Vagina (tissue), 2 donors: ENCODE measurements at regions not wholly inside any gene's neighbourhood (a gene's known extent, or its start where the extent isn't known, plus 50 kb on each side); places are given as distances from the start of the nearest gene placed in this dataset.

Experiments used
- POLR2A ChIP-seq, 2 donors: fragments of 450-650 bp; IDR thresholded peaks; one replicate each; pipeline ENCODE4 v1.6.1; 2017; ENCODE audit warnings: antibody characterized with exemption in 2 of 2, mild to moderate bottlenecking in 2 of 2, moderate library complexity in 2 of 2
- TF ChIP-seq, protein P1 (sequence below), 3 experiments: fragments of 450-650 bp in 2 of 3; fragments of 200-600 bp in 1 of 3; sonication (generic) in 1 of 3; IDR thresholded peaks; one replicate each; pipeline ENCODE4 v1.5.1; 2017 to 2019; ENCODE audit warnings: antibody characterized with exemption in 3 of 3, mild to moderate bottlenecking in 2 of 3, moderate library complexity in 2 of 3

DNA sequence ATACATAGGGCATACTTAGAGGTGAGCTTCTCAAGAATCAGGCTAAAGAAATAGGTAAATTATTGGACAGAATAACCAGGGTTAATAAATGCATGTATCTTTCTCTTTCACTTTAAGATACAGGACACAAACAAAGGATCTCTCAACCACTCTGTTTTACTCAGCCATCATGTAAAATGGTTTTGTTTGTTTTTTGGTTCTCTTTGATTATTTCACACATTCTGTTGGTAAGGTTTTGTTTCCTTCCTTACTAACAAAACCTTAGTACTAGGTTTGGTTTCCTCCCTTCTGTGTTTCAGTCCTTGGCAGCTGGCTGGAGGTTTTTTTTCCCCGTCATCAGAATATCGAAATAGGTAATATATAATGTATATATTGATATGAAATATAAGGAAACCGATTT lies 1506.8 kb upstream of the TMEFF2 start:
- TF ChIP-seq, protein P1, sequence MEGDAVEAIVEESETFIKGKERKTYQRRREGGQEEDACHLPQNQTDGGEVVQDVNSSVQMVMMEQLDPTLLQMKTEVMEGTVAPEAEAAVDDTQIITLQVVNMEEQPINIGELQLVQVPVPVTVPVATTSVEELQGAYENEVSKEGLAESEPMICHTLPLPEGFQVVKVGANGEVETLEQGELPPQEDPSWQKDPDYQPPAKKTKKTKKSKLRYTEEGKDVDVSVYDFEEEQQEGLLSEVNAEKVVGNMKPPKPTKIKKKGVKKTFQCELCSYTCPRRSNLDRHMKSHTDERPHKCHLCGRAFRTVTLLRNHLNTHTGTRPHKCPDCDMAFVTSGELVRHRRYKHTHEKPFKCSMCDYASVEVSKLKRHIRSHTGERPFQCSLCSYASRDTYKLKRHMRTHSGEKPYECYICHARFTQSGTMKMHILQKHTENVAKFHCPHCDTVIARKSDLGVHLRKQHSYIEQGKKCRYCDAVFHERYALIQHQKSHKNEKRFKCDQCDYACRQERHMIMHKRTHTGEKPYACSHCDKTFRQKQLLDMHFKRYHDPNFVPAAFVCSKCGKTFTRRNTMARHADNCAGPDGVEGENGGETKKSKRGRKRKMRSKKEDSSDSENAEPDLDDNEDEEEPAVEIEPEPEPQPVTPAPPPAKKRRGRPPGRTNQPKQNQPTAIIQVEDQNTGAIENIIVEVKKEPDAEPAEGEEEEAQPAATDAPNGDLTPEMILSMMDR (IDR thresholded peaks at IDR 0.05): no peak
- TF ChIP-seq POLR2A (IDR thresholded peaks at IDR 0.05): no peak
